ENCODE measurements at regions not wholly inside any gene's neighbourhood (a gene's known extent, or its start where the extent isn't known, plus 50 kb on each side); places are given as distances from the start of the nearest gene placed in this dataset.
"Not testable (repeated sequence)": the region's sequence is repeated elsewhere in the genome, so short reads cannot be mapped to it uniquely, and the experiment has no call there.

GRCh38 chr11:97620007-97620406 lies 1230.2 kb downstream of the JRKL start:
- peaks cover 0 to 3% (median 1%) of the 10 kb centered on the region in 4 experiments for H3K4me1 ChIP-seq (ENCODE audit: control extremely low read depth in 1 of 4, control insufficient read depth in 4 of 4, insufficient read depth in 4 of 4, low read length in 3 of 4)
- H3K36me3 ChIP-seq (ENCODE audit: control insufficient read depth in 4 of 4, insufficient read depth in 4 of 4, low read length in 3 of 4): no peaks in the 10 kb centered on the region
- no peak overlapping the region for H3K4me3 ChIP-seq (ENCODE audit: control insufficient read depth in 1 of 7, extremely low read depth in 1 of 7, insufficient read depth in 4 of 7, low read depth in 2 of 7, low read length in 6 of 7)
- no peak for DNase-seq
- H3K27ac ChIP-seq (ENCODE audit: insufficient read depth in 1 of 2, low read depth in 1 of 2, low read length in 2 of 2, poor library complexity in 1 of 2, severe bottlenecking in 2 of 2): no peak overlapping the region
- POLR2A ChIA-PET: no interaction called here
- H3K9me3 ChIP-seq (ENCODE audit: control extremely low read depth in 1 of 5, control insufficient read depth in 4 of 5, insufficient read depth in 2 of 5, low read depth in 1 of 5, low read length in 4 of 5): peaks cover 0 to 9% (median 0%) of the 10 kb centered on the region in 5 experiments
- no peaks in the 10 kb centered on the region for H3K27me3 ChIP-seq (replicated peaks in 2 of 5; ENCODE audit: control insufficient read depth in 4 of 5, insufficient read depth in 5 of 5, low read length in 4 of 5)
- CTCF ChIA-PET: interaction anchor here (1.1 kb wide), 1 partner anchor 10 kb away, joined by 4 read pairs; no protein-coding TSS in a partner anchor

GRCh38 chr11:97621282-97621681 lies 1231.5 kb downstream of the JRKL start:
- H3K27ac ChIP-seq (ENCODE audit: insufficient read depth in 1 of 2, low read depth in 1 of 2, low read length in 2 of 2, poor library complexity in 1 of 2, severe bottlenecking in 2 of 2): no peak overlapping the region
- ChIA-PET POLR2A (no interaction called here), CTCF (interaction anchor here (0.6 to 1.1 kb wide), 2 partner anchors 9 to 549 kb away, joined by 3 to 4 read pairs; no protein-coding TSS in a partner anchor)
- no peak for DNase-seq
- H3K9me3 ChIP-seq (ENCODE audit: control extremely low read depth in 1 of 5, control insufficient read depth in 4 of 5, insufficient read depth in 2 of 5, low read depth in 1 of 5, low read length in 4 of 5): peaks cover 0 to 9% (median 0%) of the 10 kb centered on the region in 5 experiments
- no peaks in the 10 kb centered on the region for H3K27me3 ChIP-seq (replicated peaks in 2 of 5; ENCODE audit: control insufficient read depth in 4 of 5, insufficient read depth in 5 of 5, low read length in 4 of 5)
- no peak overlapping the region for H3K4me3 ChIP-seq (ENCODE audit: control insufficient read depth in 1 of 7, extremely low read depth in 1 of 7, insufficient read depth in 4 of 7, low read depth in 2 of 7, low read length in 6 of 7)
- H3K36me3 ChIP-seq (ENCODE audit: control insufficient read depth in 4 of 4, insufficient read depth in 4 of 4, low read length in 3 of 4): no peaks in the 10 kb centered on the region
- H3K4me1 ChIP-seq (ENCODE audit: control extremely low read depth in 1 of 4, control insufficient read depth in 4 of 4, insufficient read depth in 4 of 4, low read length in 3 of 4): peaks cover 0 to 3% (median 1%) of the 10 kb centered on the region in 4 experiments

- CTCF ChIA-PET: no interaction called here
- no CpG with 5 or more reads among the region's 2 CpGs for WGBS (ENCODE audit: insufficient coverage)
- Histone ChIP-seq H3K36me3 (ENCODE audit: control insufficient read depth in 4 of 4, insufficient read depth in 4 of 4, low read length in 3 of 4) (no peaks in the 10 kb centered on the region), H3K27ac (ENCODE audit: insufficient read depth in 1 of 2, low read depth in 1 of 2, low read length in 2 of 2, poor library complexity in 1 of 2, severe bottlenecking in 2 of 2) (no peak overlapping the region), H3K9me3 (ENCODE audit: control extremely low read depth in 1 of 5, control insufficient read depth in 4 of 5, insufficient read depth in 2 of 5, low read depth in 1 of 5, low read length in 4 of 5) (no peaks in the 10 kb centered on the region), H3K4me1 (ENCODE audit: control extremely low read depth in 1 of 4, control insufficient read depth in 4 of 4, insufficient read depth in 4 of 4, low read length in 3 of 4) (peaks cover 0 to 3% (median 1%) of the 10 kb centered on the region in 4 experiments), H3K27me3 (replicated peaks in 2 of 5; ENCODE audit: control insufficient read depth in 4 of 5, insufficient read depth in 5 of 5, low read length in 4 of 5) (no peaks in the 10 kb centered on the region), H3K4me3 (ENCODE audit: control insufficient read depth in 1 of 7, extremely low read depth in 1 of 7, insufficient read depth in 4 of 7, low read depth in 2 of 7, low read length in 6 of 7) (no peak overlapping the region)
- no peak for DNase-seq
- POLR2A ChIA-PET: no interaction called here
Measured at GRCh38 chr11:97622795-97623194, 1233.0 kb downstream of the JRKL start.

GRCh38 chr11:97636741-97637140 lies 1246.9 kb downstream of the JRKL start:
- POLR2A ChIA-PET: interaction anchor here (0.6 kb wide), 2 partner anchors 653 to 1334 kb away, joined by 3 read pairs; no protein-coding TSS in a partner anchor
- CTCF ChIA-PET: not testable (repeated sequence)

GRCh38 chr11:97637701-97638100 lies 1247.9 kb downstream of the JRKL start:
- Histone ChIP-seq H3K27ac (ENCODE audit: insufficient read depth in 1 of 2, low read depth in 1 of 2, low read length in 2 of 2, poor library complexity in 1 of 2, severe bottlenecking in 2 of 2) (no peak overlapping the region), H3K4me1 (ENCODE audit: control extremely low read depth in 1 of 4, control insufficient read depth in 4 of 4, insufficient read depth in 4 of 4, low read length in 3 of 4) (peaks cover 0 to 4% (median 0%) of the 10 kb centered on the region in 4 experiments), H3K36me3 (ENCODE audit: control insufficient read depth in 4 of 4, insufficient read depth in 4 of 4, low read length in 3 of 4) (no peaks in the 10 kb centered on the region), H3K4me3 (ENCODE audit: control insufficient read depth in 1 of 7, extremely low read depth in 1 of 7, insufficient read depth in 4 of 7, low read depth in 2 of 7, low read length in 6 of 7) (no peak overlapping the region), H3K27me3 (replicated peaks in 2 of 5; ENCODE audit: control insufficient read depth in 4 of 5, insufficient read depth in 5 of 5, low read length in 4 of 5) (no peaks in the 10 kb centered on the region), H3K9me3 (ENCODE audit: control extremely low read depth in 1 of 5, control insufficient read depth in 4 of 5, insufficient read depth in 2 of 5, low read depth in 1 of 5, low read length in 4 of 5) (peaks cover 0 to 6% (median 0%) of the 10 kb centered on the region in 5 experiments)
- ChIA-PET POLR2A (no interaction called here), CTCF (no interaction called here)
- DNase-seq: no peak

More at GRCh38 chr11:97636741-97637140, 1246.9 kb downstream of the JRKL start:
- not testable (repeated sequence) for H3K4me1 ChIP-seq (ENCODE audit: control extremely low read depth in 1 of 4, control insufficient read depth in 4 of 4, insufficient read depth in 4 of 4, low read length in 3 of 4); H3K4me3 ChIP-seq (ENCODE audit: control insufficient read depth in 1 of 7, extremely low read depth in 1 of 7, insufficient read depth in 4 of 7, low read depth in 2 of 7, low read length in 6 of 7); H3K27ac ChIP-seq (ENCODE audit: insufficient read depth in 1 of 2, low read depth in 1 of 2, low read length in 2 of 2, poor library complexity in 1 of 2, severe bottlenecking in 2 of 2); H3K27me3 ChIP-seq (replicated peaks in 2 of 5; ENCODE audit: control insufficient read depth in 4 of 5, insufficient read depth in 5 of 5, low read length in 4 of 5); H3K9me3 ChIP-seq (ENCODE audit: control extremely low read depth in 1 of 5, control insufficient read depth in 4 of 5, insufficient read depth in 2 of 5, low read depth in 1 of 5, low read length in 4 of 5); H3K36me3 ChIP-seq (ENCODE audit: control insufficient read depth in 4 of 4, insufficient read depth in 4 of 4, low read length in 3 of 4); DNase-seq
- no CpG with 5 or more reads among the region's 4 CpGs for WGBS (ENCODE audit: insufficient coverage)

GRCh38 chr11:97638641-97639224 lies 1248.9 kb downstream of the JRKL start:
- H3K9me3 ChIP-seq (ENCODE audit: control extremely low read depth in 1 of 5, control insufficient read depth in 4 of 5, insufficient read depth in 2 of 5, low read depth in 1 of 5, low read length in 4 of 5): peaks cover 0 to 6% (median 0%) of the 10 kb centered on the region in 5 experiments
- H3K27ac ChIP-seq (ENCODE audit: insufficient read depth in 1 of 2, low read depth in 1 of 2, low read length in 2 of 2, poor library complexity in 1 of 2, severe bottlenecking in 2 of 2): no peak overlapping the region
- no peaks in the 10 kb centered on the region for H3K36me3 ChIP-seq (ENCODE audit: control insufficient read depth in 4 of 4, insufficient read depth in 4 of 4, low read length in 3 of 4)
- DNase-seq: peak in 2 of 3 donors; percentile 11 to 27
- H3K27me3 ChIP-seq (replicated peaks in 2 of 5; ENCODE audit: control insufficient read depth in 4 of 5, insufficient read depth in 5 of 5, low read length in 4 of 5): no peaks in the 10 kb centered on the region
- ChIA-PET POLR2A (no interaction called here), CTCF (no interaction called here)
- peaks cover 0 to 4% (median 0%) of the 10 kb centered on the region in 4 experiments for H3K4me1 ChIP-seq (ENCODE audit: control extremely low read depth in 1 of 4, control insufficient read depth in 4 of 4, insufficient read depth in 4 of 4, low read length in 3 of 4)
- WGBS (ENCODE audit: insufficient coverage): no CpG with 5 or more reads among the region's 1 CpG
- no peak overlapping the region for H3K4me3 ChIP-seq (ENCODE audit: control insufficient read depth in 1 of 7, extremely low read depth in 1 of 7, insufficient read depth in 4 of 7, low read depth in 2 of 7, low read length in 6 of 7)

- POLR2A ChIA-PET: no interaction called here
- no peaks in the 10 kb centered on the region for H3K27me3 ChIP-seq (replicated peaks in 2 of 5; ENCODE audit: control insufficient read depth in 4 of 5, insufficient read depth in 5 of 5, low read length in 4 of 5)
- peaks cover 0 to 4% (median 0%) of the 10 kb centered on the region in 4 experiments for H3K4me1 ChIP-seq (ENCODE audit: control extremely low read depth in 1 of 4, control insufficient read depth in 4 of 4, insufficient read depth in 4 of 4, low read length in 3 of 4)
- H3K4me3 ChIP-seq (ENCODE audit: control insufficient read depth in 1 of 7, extremely low read depth in 1 of 7, insufficient read depth in 4 of 7, low read depth in 2 of 7, low read length in 6 of 7): no peak overlapping the region
- H3K27ac ChIP-seq (ENCODE audit: insufficient read depth in 1 of 2, low read depth in 1 of 2, low read length in 2 of 2, poor library complexity in 1 of 2, severe bottlenecking in 2 of 2): no peak overlapping the region
- DNase-seq: no peak
- CTCF ChIA-PET: no interaction called here
- peaks cover 0 to 6% (median 0%) of the 10 kb centered on the region in 5 experiments for H3K9me3 ChIP-seq (ENCODE audit: control extremely low read depth in 1 of 5, control insufficient read depth in 4 of 5, insufficient read depth in 2 of 5, low read depth in 1 of 5, low read length in 4 of 5)
- no peaks in the 10 kb centered on the region for H3K36me3 ChIP-seq (ENCODE audit: control insufficient read depth in 4 of 4, insufficient read depth in 4 of 4, low read length in 3 of 4)
Measured at GRCh38 chr11:97641988-97642387, 1252.2 kb downstream of the JRKL start.

All from common myeloid progenitor, CD34-positive (primary cell).